Bronchial epithelial cell (primary cell): ENCODE measurements at regions not wholly inside any gene's neighbourhood (a gene's known extent, or its start where the extent isn't known, plus 50 kb on each side); places are given as distances from the start of the nearest gene placed in this dataset.

ENCODE experiments used
- DNase-seq: peaks from one replicate; pipeline ENCODE4 v3.0.0-alpha.2; 2010; ENCODE audit warnings: low read depth
- FAIRE-seq: peaks from 2 replicates; lab custom pipeline; 2011; peaks lifted over from hg19 to GRCh38; lab: Jason Lieb, UNC
- H3K27me3 ChIP-seq: 2 replicates; pipeline ENCODE4 v1.5.1; 2011; ENCODE audit warnings: low read length; ENCODE audit not compliant: control insufficient read depth, insufficient read depth
- H3K36me3 ChIP-seq: 2 replicates; pipeline ENCODE4 v1.5.1; 2011; ENCODE audit warnings: low read length; ENCODE audit not compliant: control insufficient read depth, insufficient read depth
- H3K4me3 ChIP-seq: 2 replicates; pipeline ENCODE4 v1.5.1; 2011; ENCODE audit warnings: mild to moderate bottlenecking, low read depth, low read length, control low read depth
- CTCF ChIP-seq: IDR thresholded peaks from 2 replicates; pipeline ENCODE4 v1.5.1; 2011; ENCODE audit warnings: mild to moderate bottlenecking, moderate library complexity, low read length, control low read depth, inconsistent platforms; ENCODE audit not compliant: insufficient read depth, severe bottlenecking

GRCh38 chrX:130523460-130524394 lies 121.9 kb downstream of the RBMX2 start:
- DNase-seq (peak; percentile 10), FAIRE-seq (no peak)
- H3K4me3 ChIP-seq: peak overlapping the region; percentile 17
- H3K36me3 ChIP-seq: no peaks in the 10 kb centered on the region
- no peak for TF ChIP-seq CTCF
- H3K27me3 ChIP-seq: no peaks in the 10 kb centered on the region

- H3K4me3 ChIP-seq: no peak overlapping the region
- FAIRE-seq (no peak), DNase-seq (no peak)
- H3K36me3 ChIP-seq: no peaks in the 10 kb centered on the region
- TF ChIP-seq CTCF: no peak
- H3K27me3 ChIP-seq: no peaks in the 10 kb centered on the region
Observed at GRCh38 chrX:130524476-130525194, 122.8 kb downstream of the RBMX2 start.

- Histone ChIP-seq H3K4me3 (no peak overlapping the region), H3K36me3 (no peaks in the 10 kb centered on the region), H3K27me3 (no peaks in the 10 kb centered on the region)
- no peak for DNase-seq
- TF ChIP-seq CTCF: no peak
- no peak for FAIRE-seq
Observed at GRCh38 chrX:130529531-130529930, 127.7 kb downstream of the RBMX2 start.

- TF ChIP-seq CTCF: no peak
- DNase-seq (no peak), FAIRE-seq (no peak)
- Histone ChIP-seq H3K4me3 (no peak overlapping the region), H3K36me3 (no peaks in the 10 kb centered on the region), H3K27me3 (no peaks in the 10 kb centered on the region)
Observed at GRCh38 chrX:130531066-130531465, 129.3 kb downstream of the RBMX2 start.

GRCh38 chrX:130539721-130540321 lies 138.0 kb downstream of the RBMX2 start:
- Histone ChIP-seq H3K36me3 (no peaks in the 10 kb centered on the region), H3K27me3 (no peaks in the 10 kb centered on the region), H3K4me3 (no peak overlapping the region)
- FAIRE-seq: no peak
- TF ChIP-seq CTCF: peak; percentile 63
- peak; percentile 33 for DNase-seq
